ENCODE measurements at regions not wholly inside any gene's neighbourhood (a gene's known extent, or its start where the extent isn't known, plus 50 kb on each side); places are given as distances from the start of the nearest gene placed in this dataset.
"Not testable (repeated sequence)": the region's sequence is repeated elsewhere in the genome, so short reads cannot be mapped to it uniquely, and the experiment has no call there.

GRCh38 chr12:46670636-46671035 lies 155.2 kb downstream of the SLC38A4 start:
- DNase-seq (ENCODE audit: low read depth, low spot score) = no peak

- peak; percentile 89 for DNase-seq (ENCODE audit: low read depth, low spot score)
These were observed 156.1 kb downstream of the SLC38A4 start for GRCh38 chr12:46669720-46670119.

GRCh38 chr12:46667551-46667950 lies 158.2 kb downstream of the SLC38A4 start:
- no peak for DNase-seq (ENCODE audit: low read depth, low spot score)

- DNase-seq (ENCODE audit: low read depth, low spot score) = no peak
These were observed 161.0 kb downstream of the SLC38A4 start for GRCh38 chr12:46664761-46665287.

GRCh38 chr12:46663318-46663717 lies 162.5 kb downstream of the SLC38A4 start:
- DNase-seq (ENCODE audit: low read depth, low spot score) = no peak

- DNase-seq (ENCODE audit: low read depth, low spot score) = peak; percentile 22
These were observed 164.5 kb downstream of the SLC38A4 start for GRCh38 chr12:46661110-46661845.

GRCh38 chr12:46660719-46661109 lies 165.1 kb downstream of the SLC38A4 start:
- no peak for DNase-seq (ENCODE audit: low read depth, low spot score)

GRCh38 chr12:46660276-46660675 lies 165.5 kb downstream of the SLC38A4 start:
- no peak for DNase-seq (ENCODE audit: low read depth, low spot score)

GRCh38 chr12:46659824-46660223 lies 166.0 kb downstream of the SLC38A4 start:
- DNase-seq (ENCODE audit: low read depth, low spot score) = no peak

- DNase-seq (ENCODE audit: low read depth, low spot score) = peak; percentile 23
These were observed 166.7 kb downstream of the SLC38A4 start for GRCh38 chr12:46659032-46659650.

GRCh38 chr12:46657453-46658411 lies 168.1 kb downstream of the SLC38A4 start:
- DNase-seq (ENCODE audit: low read depth, low spot score) = no peak

GRCh38 chr12:46655984-46656383 lies 169.8 kb downstream of the SLC38A4 start:
- DNase-seq (ENCODE audit: low read depth, low spot score) = not testable (repeated sequence)

GRCh38 chr12:46653311-46653710 lies 172.5 kb downstream of the SLC38A4 start:
- DNase-seq (ENCODE audit: low read depth, low spot score) = no peak

GRCh38 chr12:46652692-46653091 lies 173.1 kb downstream of the SLC38A4 start:
- DNase-seq (ENCODE audit: low read depth, low spot score) = no peak

- DNase-seq (ENCODE audit: low read depth, low spot score) = no peak
These were observed 175.1 kb downstream of the SLC38A4 start for GRCh38 chr12:46650688-46651087.

GRCh38 chr12:46649433-46649832 lies 176.4 kb downstream of the SLC38A4 start:
- DNase-seq (ENCODE audit: low read depth, low spot score) = no peak

- no peak for DNase-seq (ENCODE audit: low read depth, low spot score)
These were observed 178.8 kb downstream of the SLC38A4 start for GRCh38 chr12:46647034-46647433.

GRCh38 chr12:46641649-46642048 lies 184.1 kb downstream of the SLC38A4 start:
- DNase-seq (ENCODE audit: low read depth, low spot score) = not testable (repeated sequence)

- DNase-seq (ENCODE audit: low read depth, low spot score) = no peak
These were observed 190.0 kb downstream of the SLC38A4 start for GRCh38 chr12:46635818-46636217.

- DNase-seq (ENCODE audit: low read depth, low spot score) = no peak
These were observed 196.2 kb downstream of the SLC38A4 start for GRCh38 chr12:46629331-46630229.

- DNase-seq (ENCODE audit: low read depth, low spot score) = no peak
These were observed 197.6 kb downstream of the SLC38A4 start for GRCh38 chr12:46628176-46628575.

Data from ELF-1 (cell line).